ENCODE measurements at regions not wholly inside any gene's neighbourhood (a gene's known extent, or its start where the extent isn't known, plus 50 kb on each side); places are given as distances from the start of the nearest gene placed in this dataset.

- TF ChIP-seq CTCF (IDR thresholded peaks at IDR 0.05) (no peak), POLR2AphosphoS5 (IDR thresholded peaks at IDR 0.05) (no peak)
These were observed 985.6 kb downstream of the SLITRK5 start for GRCh38 chr13:88656751-88657150.
